OCI-LY1 (cell line): ENCODE measurements at regions not wholly inside any gene's neighbourhood (a gene's known extent, or its start where the extent isn't known, plus 50 kb on each side); places are given as distances from the start of the nearest gene placed in this dataset.

Experiments used
- CTCF ChIP-seq: fragments of 200-600 bp; sonication (generic), shearing (Covaris generic); IDR thresholded peaks from 2 replicates; pipeline ENCODE4 v1.5.1; 2017; ENCODE audit warnings: mild to moderate bottlenecking, antibody characterized with exemption, low read length, moderate library complexity, mixed read lengths
- EZH2 ChIP-seq: fragments of 200-600 bp; sonication (generic), shearing (Covaris generic); IDR thresholded peaks from 2 replicates; pipeline ENCODE4 v1.8.0; 2017; ENCODE audit warnings: borderline replicate concordance, mixed run types, mild to moderate bottlenecking, antibody characterized with exemption, low read length, moderate library complexity, mixed read lengths

GRCh38 chr16:48435318-48435680 lies 50.1 kb upstream of the SIAH1 start:
- TF ChIP-seq CTCF, result peak; percentile 54
- no peak for TF ChIP-seq EZH2
